ENCODE measurements at regions not wholly inside any gene's neighbourhood (a gene's known extent, or its start where the extent isn't known, plus 50 kb on each side); places are given as distances from the start of the nearest gene placed in this dataset.

- Histone ChIP-seq H3K27me3 (replicated peaks; ENCODE audit: control insufficient read depth, insufficient read depth, low read length) (no peaks in the 10 kb centered on the region), H3K36me3 (ENCODE audit: control insufficient read depth, insufficient read depth, low read length) (no peaks in the 10 kb centered on the region), H3K4me3 (replicated peaks; ENCODE audit: low read depth, low read length) (no peak overlapping the region)
- no peak for TF ChIP-seq CTCF (IDR thresholded peaks at IDR 0.05; ENCODE audit: insufficient read depth, low read length, poor library complexity, severe bottlenecking)
- no peak for DNase-seq (ENCODE audit: extremely low read depth, insufficient read length)
Measured at GRCh38 chr1:25020173-25020845, 90.2 kb upstream of the RUNX3 start.

- H3K4me3 ChIP-seq (replicated peaks; ENCODE audit: low read depth, low read length), result no peak overlapping the region
Measured at GRCh38 chr1:25019337-25020172, 89.5 kb upstream of the RUNX3 start.

DNA sequence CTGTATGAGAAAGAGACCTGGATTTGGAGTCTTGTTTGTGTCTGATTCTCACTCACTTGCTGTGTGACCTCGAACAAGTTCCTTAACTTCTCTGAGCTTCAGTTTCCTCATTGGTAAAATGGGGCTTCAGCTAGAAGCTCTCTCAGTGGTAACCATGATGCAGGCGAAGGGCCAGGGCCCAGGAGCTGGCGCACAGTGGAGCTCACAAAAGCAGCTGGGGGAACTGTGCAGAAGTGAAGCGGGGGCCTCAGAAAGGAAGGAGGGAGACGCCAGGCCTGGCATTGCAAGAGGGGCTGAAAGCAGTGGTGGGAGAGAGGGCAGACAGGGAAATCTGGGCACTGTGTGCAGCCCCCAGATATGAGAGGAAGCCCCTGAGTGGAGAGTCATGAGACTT lies 88.9 kb upstream of the RUNX3 start:
- Histone ChIP-seq H3K27me3 (replicated peaks; ENCODE audit: control insufficient read depth, insufficient read depth, low read length) (no peaks in the 10 kb centered on the region), H3K4me3 (replicated peaks; ENCODE audit: low read depth, low read length) (no peak overlapping the region), H3K36me3 (ENCODE audit: control insufficient read depth, insufficient read depth, low read length) (no peaks in the 10 kb centered on the region)
- no peak for TF ChIP-seq CTCF (IDR thresholded peaks at IDR 0.05; ENCODE audit: insufficient read depth, low read length, poor library complexity, severe bottlenecking)
- DNase-seq (ENCODE audit: extremely low read depth, insufficient read length), result no peak

More at GRCh38 chr1:25019337-25020172, 89.5 kb upstream of the RUNX3 start:
- no peak for TF ChIP-seq CTCF (IDR thresholded peaks at IDR 0.05; ENCODE audit: insufficient read depth, low read length, poor library complexity, severe bottlenecking)
- no peaks in the 10 kb centered on the region for H3K27me3 ChIP-seq (replicated peaks; ENCODE audit: control insufficient read depth, insufficient read depth, low read length)
- peak; percentile 80 for DNase-seq (ENCODE audit: extremely low read depth, insufficient read length)
- H3K36me3 ChIP-seq (ENCODE audit: control insufficient read depth, insufficient read depth, low read length), result no peaks in the 10 kb centered on the region

DNA sequence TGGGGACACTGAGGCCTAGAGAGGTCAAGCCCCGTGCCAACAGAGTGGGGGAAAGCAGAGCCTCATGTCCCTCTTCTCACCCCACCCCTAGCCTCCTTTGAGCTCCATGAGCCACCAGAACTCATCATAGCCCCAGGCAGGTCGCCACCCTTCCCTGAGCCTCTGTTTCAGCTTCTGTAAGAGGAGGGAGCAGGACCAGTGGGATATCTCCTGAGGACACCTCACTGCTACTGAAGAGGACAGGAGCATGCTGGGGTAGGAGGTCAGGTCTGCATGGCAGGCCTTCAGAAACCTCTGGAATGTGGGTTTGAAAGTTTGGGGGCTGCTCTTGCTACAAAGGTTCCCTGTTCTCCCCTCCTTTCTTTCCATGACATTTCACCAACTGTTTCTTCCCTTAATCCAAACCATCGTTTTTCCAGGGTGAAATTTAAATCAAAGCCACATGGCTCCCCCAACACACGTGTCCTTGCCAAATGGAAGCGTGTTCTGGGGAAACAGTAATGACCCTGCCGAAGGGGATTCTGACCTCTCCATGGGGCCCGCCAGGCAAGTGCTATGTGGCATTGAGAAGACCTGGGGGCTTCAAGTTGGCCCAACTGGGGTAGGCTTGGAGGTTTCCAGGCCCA lies 88.1 kb upstream of the RUNX3 start:
- Histone ChIP-seq H3K4me3 (replicated peaks; ENCODE audit: low read depth, low read length) (no peak overlapping the region), H3K36me3 (ENCODE audit: control insufficient read depth, insufficient read depth, low read length) (no peaks in the 10 kb centered on the region), H3K27me3 (replicated peaks; ENCODE audit: control insufficient read depth, insufficient read depth, low read length) (no peaks in the 10 kb centered on the region)
- no peak for TF ChIP-seq CTCF (IDR thresholded peaks at IDR 0.05; ENCODE audit: insufficient read depth, low read length, poor library complexity, severe bottlenecking)
- no peak for DNase-seq (ENCODE audit: extremely low read depth, insufficient read length)

DNA sequence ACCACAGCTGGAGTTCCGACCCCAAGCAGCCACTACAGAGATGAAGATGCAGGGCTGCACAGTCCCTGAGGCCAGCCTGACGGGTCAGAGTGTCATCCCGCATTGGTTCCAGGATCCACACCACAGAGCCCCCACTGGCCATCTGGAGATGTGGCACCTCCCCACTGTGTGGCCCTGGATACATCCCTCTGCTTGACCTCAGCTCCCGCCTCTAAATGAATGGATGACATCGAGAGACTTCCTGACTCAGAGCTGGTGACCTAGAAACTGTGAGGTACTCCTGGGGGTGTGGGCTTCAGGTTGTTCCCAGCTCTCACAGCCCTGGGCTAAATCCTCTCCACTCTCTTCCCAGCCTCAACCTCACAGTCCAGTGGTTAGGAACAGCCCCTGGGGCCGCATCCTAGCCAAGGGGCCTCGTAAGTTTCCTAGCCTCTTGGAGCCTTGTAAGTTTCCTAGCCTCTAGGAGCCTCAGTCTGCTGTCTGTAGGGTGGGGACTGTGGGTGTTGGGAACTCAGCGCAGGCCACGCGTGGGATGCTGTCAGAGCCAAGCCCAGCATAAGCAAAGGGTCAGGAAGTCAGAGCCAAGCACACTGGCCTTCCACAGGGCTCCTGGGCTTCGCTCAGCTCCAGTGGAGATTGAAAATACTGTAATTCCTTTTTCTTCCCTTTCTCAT lies 87.5 kb upstream of the RUNX3 start:
- H3K27me3 ChIP-seq (replicated peaks; ENCODE audit: control insufficient read depth, insufficient read depth, low read length), result no peaks in the 10 kb centered on the region
- H3K36me3 ChIP-seq (ENCODE audit: control insufficient read depth, insufficient read depth, low read length), result no peaks in the 10 kb centered on the region
- TF ChIP-seq CTCF (IDR thresholded peaks at IDR 0.05; ENCODE audit: insufficient read depth, low read length, poor library complexity, severe bottlenecking), result no peak
- no peak overlapping the region for H3K4me3 ChIP-seq (replicated peaks; ENCODE audit: low read depth, low read length)
- DNase-seq (ENCODE audit: extremely low read depth, insufficient read length), result no peak
